ENCODE measurements at regions not wholly inside any gene's neighbourhood (a gene's known extent, or its start where the extent isn't known, plus 50 kb on each side); places are given as distances from the start of the nearest gene placed in this dataset.

DNA sequence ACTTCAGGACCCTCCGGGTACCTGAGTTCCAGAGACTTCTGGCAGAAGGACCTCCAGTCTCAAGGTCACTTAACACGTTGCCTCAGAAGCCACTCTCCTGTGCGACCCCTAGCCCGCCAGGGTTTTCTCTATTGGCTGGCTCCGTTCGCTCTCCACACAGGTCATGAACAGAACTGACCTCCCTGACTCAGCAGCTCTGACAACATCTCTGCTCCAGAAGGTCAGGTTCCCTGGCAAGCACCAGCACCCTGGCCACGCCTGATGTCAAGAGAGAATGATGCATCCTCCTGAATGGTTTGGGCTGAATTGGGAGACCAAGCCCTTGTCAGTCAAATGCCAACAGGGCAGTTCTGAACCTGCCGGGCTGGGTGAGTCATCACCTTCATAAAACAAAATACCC is 84.3 kb upstream of the TMEM45B start:
- Histone ChIP-seq H3K27ac (no peak overlapping the region), H3K4me3 (no peak overlapping the region), H3K4me1 (no peaks in the 10 kb centered on the region), H3K36me3 (no peaks in the 10 kb centered on the region), H3K27me3 (no peaks in the 10 kb centered on the region), H3K9me3 (no peaks in the 10 kb centered on the region)
- no peak for DNase-seq (ENCODE audit: low spot score in 2 of 2)
- TF ChIP-seq, protein P1, sequence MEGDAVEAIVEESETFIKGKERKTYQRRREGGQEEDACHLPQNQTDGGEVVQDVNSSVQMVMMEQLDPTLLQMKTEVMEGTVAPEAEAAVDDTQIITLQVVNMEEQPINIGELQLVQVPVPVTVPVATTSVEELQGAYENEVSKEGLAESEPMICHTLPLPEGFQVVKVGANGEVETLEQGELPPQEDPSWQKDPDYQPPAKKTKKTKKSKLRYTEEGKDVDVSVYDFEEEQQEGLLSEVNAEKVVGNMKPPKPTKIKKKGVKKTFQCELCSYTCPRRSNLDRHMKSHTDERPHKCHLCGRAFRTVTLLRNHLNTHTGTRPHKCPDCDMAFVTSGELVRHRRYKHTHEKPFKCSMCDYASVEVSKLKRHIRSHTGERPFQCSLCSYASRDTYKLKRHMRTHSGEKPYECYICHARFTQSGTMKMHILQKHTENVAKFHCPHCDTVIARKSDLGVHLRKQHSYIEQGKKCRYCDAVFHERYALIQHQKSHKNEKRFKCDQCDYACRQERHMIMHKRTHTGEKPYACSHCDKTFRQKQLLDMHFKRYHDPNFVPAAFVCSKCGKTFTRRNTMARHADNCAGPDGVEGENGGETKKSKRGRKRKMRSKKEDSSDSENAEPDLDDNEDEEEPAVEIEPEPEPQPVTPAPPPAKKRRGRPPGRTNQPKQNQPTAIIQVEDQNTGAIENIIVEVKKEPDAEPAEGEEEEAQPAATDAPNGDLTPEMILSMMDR (IDR thresholded peaks at IDR 0.05) = no peak
- intact Hi-C loops (cut with DNase I) = no loop called here

DNA sequence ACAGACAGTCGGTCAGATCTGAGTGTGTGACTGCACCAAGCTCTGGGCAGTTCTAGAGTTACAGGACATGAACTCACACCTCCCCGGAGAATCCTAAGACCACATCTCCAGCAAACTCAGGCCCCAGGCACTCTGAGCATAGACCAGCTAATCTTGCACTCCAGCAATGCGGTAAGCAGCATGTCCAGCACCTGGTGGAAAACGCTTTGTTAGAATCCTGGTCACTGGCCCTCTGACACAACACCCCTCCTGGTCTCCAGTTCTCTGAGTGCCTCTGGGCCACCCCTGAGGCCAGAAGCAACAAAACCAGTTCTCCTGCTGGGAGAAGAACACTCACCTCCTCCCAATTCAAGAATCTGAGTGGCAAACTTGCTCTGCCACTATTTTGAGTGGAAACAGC is 82.7 kb upstream of the TMEM45B start:
- intact Hi-C loops (cut with DNase I) = no loop called here
- H3K27me3 ChIP-seq = no peaks in the 10 kb centered on the region
- H3K4me1 ChIP-seq = no peaks in the 10 kb centered on the region
- no peaks in the 10 kb centered on the region for H3K9me3 ChIP-seq
- no peak overlapping the region for H3K4me3 ChIP-seq
- H3K27ac ChIP-seq = no peak overlapping the region
- no peaks in the 10 kb centered on the region for H3K36me3 ChIP-seq
- TF ChIP-seq, protein P1 (IDR thresholded peaks at IDR 0.05) = no peak
- no peak for DNase-seq (ENCODE audit: low spot score in 2 of 2)

DNA sequence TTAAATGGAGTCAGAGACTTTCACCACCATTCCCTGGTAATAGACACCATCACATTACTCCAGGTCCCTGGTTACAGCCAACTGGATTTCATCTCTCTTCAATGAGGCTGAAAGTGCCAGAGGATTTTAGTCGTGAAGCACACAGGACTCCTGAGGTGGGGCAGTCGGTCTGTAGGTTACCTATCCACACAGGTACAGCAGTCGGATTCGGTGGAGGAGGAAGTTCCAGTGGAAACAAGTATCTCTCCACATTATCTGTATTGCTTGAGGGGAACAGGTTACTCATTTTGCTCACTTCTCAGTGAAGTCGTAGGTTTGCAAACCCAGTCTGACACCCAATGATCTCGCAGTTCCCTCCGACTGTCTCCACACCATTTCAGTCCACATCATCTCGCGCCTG is 82.3 kb upstream of the TMEM45B start:
- intact Hi-C loops (cut with DNase I) = no loop called here
- Histone ChIP-seq H3K4me3 (no peak overlapping the region), H3K36me3 (no peaks in the 10 kb centered on the region), H3K27me3 (no peaks in the 10 kb centered on the region), H3K27ac (no peak overlapping the region), H3K9me3 (no peaks in the 10 kb centered on the region), H3K4me1 (no peaks in the 10 kb centered on the region)
- no peak for DNase-seq (ENCODE audit: low spot score in 2 of 2)
- TF ChIP-seq, protein P1 (IDR thresholded peaks at IDR 0.05) = no peak

DNA sequence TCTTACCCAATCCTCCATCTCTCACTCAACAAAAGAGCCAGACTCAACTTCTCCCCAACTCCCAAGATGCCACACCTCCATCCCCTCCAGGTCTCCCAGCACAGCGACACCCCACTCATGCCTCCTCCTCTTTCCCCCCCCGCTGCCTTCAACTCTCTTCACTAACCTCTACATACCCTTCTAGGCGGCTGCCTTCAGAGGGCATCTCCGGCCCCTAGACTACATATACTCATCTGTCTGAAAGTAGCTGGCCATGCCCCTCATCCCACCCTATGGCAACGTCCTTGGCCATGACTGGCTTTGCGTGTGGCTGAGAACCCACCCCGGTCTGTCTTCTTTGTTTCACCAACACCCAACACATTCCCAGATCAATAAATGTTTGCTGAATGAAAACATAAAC is 81.7 kb upstream of the TMEM45B start:
- Histone ChIP-seq H3K27ac (no peak overlapping the region), H3K27me3 (no peaks in the 10 kb centered on the region), H3K4me1 (no peaks in the 10 kb centered on the region), H3K9me3 (no peaks in the 10 kb centered on the region), H3K4me3 (no peak overlapping the region), H3K36me3 (no peaks in the 10 kb centered on the region)
- no peak for DNase-seq (ENCODE audit: low spot score in 2 of 2)
- intact Hi-C loops (cut with DNase I) = no loop called here
- TF ChIP-seq, protein P1 (IDR thresholded peaks at IDR 0.05) = no peak

DNA sequence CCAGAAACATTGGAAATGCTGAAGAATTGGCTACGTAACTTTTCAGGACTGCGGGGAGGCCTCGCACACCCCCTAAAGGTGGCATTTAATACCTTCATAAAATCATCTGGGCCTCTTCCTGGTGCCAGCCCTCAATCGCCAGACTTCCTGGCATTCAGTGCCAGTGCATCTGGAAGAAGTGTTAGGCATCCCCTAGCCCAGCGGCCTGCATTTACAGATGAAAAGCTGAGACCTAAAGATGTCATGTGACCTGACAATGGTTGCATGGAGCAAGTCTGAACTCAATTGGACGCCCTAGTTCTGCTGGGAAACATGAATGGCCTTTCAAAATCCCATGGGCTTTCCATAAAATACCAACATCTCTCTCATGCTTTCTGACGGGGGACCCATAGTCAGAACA is 81.0 kb upstream of the TMEM45B start:
- H3K27me3 ChIP-seq = no peaks in the 10 kb centered on the region
- H3K4me3 ChIP-seq = no peak overlapping the region
- no peaks in the 10 kb centered on the region for H3K36me3 ChIP-seq
- no peak for DNase-seq (ENCODE audit: low spot score in 2 of 2)
- no peaks in the 10 kb centered on the region for H3K9me3 ChIP-seq
- H3K4me1 ChIP-seq = no peaks in the 10 kb centered on the region
- TF ChIP-seq, protein P1 (IDR thresholded peaks at IDR 0.05) = no peak
- intact Hi-C loops (cut with DNase I) = no loop called here
- H3K27ac ChIP-seq = no peak overlapping the region

DNA sequence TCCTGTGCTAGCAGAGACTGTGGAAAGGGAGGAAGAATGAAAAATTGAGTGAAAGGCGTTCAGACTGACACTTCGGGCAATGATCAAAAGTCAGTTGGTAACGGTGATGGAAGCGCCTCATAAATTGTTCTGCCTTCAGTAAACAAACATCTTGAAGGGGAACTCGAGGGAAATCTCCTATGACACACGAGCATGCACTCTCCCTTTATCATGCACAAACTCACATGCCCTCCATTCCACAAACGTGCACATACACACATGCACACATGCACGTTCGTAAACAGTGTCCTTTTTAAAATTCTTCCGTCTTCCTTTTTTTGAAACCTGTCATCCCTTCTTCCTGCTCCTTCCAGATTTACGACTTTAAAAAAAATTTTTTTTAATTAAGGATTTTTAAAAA is 77.8 kb upstream of the TMEM45B start:
- TF ChIP-seq, protein P1 (IDR thresholded peaks at IDR 0.05) = no peak
- Histone ChIP-seq H3K4me3 (no peak overlapping the region), H3K36me3 (no peaks in the 10 kb centered on the region), H3K27ac (no peak overlapping the region), H3K4me1 (no peaks in the 10 kb centered on the region), H3K9me3 (no peaks in the 10 kb centered on the region), H3K27me3 (no peaks in the 10 kb centered on the region)
- DNase-seq (ENCODE audit: low spot score in 2 of 2) = no peak
- intact Hi-C loops (cut with DNase I) = no loop called here
